Panc1 (cell line): ENCODE measurements at regions not wholly inside any gene's neighbourhood (a gene's known extent, or its start where the extent isn't known, plus 50 kb on each side); places are given as distances from the start of the nearest gene placed in this dataset.

Source experiments
- ATAC-seq: fragments of 200-7000 bp; cut with Tn5 transposase; 2 replicates; pipeline ENCODE4 v1.9.1; 2020; ENCODE audit warnings: mild to moderate bottlenecking, moderate library complexity
- BruUV-seq: library from RNA; stranded (reverse); fragments of 400-500 nt; replicated peaks from 2 replicates; lab custom pipeline; 2021; lab: Mats Ljungman, UMichigan
- CTCF ChIA-PET: fragments of 300-600 bp; sonication (Branson Sonifier 250); formaldehyde crosslinking; loops from one replicate; lab custom pipeline; 2022; ENCODE audit warnings: antibody characterized with exemption; lab: Charles Lee
- POLR2A ChIA-PET: fragments of 300-600 bp; sonication (Branson Sonifier 250); formaldehyde crosslinking; loops from one replicate; lab custom pipeline; 2022; ENCODE audit warnings: antibody characterized with exemption; lab: Charles Lee
- DNase-seq: peaks from one replicate; pipeline ENCODE4 v3.0.0-alpha.2; 2010; ENCODE audit warnings: low read depth, low spot score
- H3K27ac ChIP-seq: 2 replicates; pipeline ENCODE4 v1.5.1; 2011; ENCODE audit warnings: mild to moderate bottlenecking, low read length, inconsistent platforms
- H3K27me3 ChIP-seq: fragments of 200-500 bp; sonication (Bioruptor generic); 2 replicates; pipeline ENCODE4 v1.6.0; 2014; ENCODE audit warnings: low read length, inconsistent platforms; ENCODE audit not compliant: control insufficient read depth, insufficient read depth
- H3K36me3 ChIP-seq: fragments of 200-500 bp; sonication (Bioruptor generic); 2 replicates; pipeline ENCODE4 v1.5.1; 2014; ENCODE audit warnings: inconsistent platforms, mild to moderate bottlenecking, low read length, moderate library complexity; ENCODE audit not compliant: control insufficient read depth, insufficient read depth
- H3K4me1 ChIP-seq: 2 replicates; pipeline ENCODE4 v1.5.1; 2011; ENCODE audit warnings: inconsistent platforms, mild to moderate bottlenecking, low read length, moderate library complexity; ENCODE audit not compliant: control insufficient read depth, insufficient read depth
- H3K4me3 ChIP-seq, 2 experiments: 2 replicates each; pipeline ENCODE4 v1.5.1; 2011 to 2012; ENCODE audit warnings: low read depth in 2 of 2, low read length in 2 of 2, mild to moderate bottlenecking in 2 of 2, inconsistent platforms in 1 of 2, moderate library complexity in 1 of 2
- H3K9me3 ChIP-seq: fragments of 200-500 bp; sonication (Bioruptor generic); 2 replicates; pipeline ENCODE4 v1.5.1; 2014; ENCODE audit warnings: low read depth, mild to moderate bottlenecking, inconsistent platforms, low read length, moderate library complexity; ENCODE audit not compliant: control insufficient read depth, insufficient read depth
- POLR2AphosphoS5 ChIP-seq: IDR thresholded peaks from 2 replicates; pipeline ENCODE4 v1.6.1; 2012; ENCODE audit warnings: mild to moderate bottlenecking, low read depth, low read length, moderate library complexity
- REST ChIP-seq, 2 experiments: IDR thresholded peaks; 2 replicates each; pipeline ENCODE4 v1.6.1; 2011 to 2012; ENCODE audit warnings: low read depth in 2 of 2, control low read depth in 1 of 2, low read length in 1 of 2, mild to moderate bottlenecking in 1 of 2, moderate library complexity in 1 of 2; ENCODE audit not compliant: insufficient read depth in 1 of 2
- SIN3A ChIP-seq: IDR thresholded peaks from 2 replicates; pipeline ENCODE4 v1.6.1; 2012; ENCODE audit warnings: low read depth, mild to moderate bottlenecking, low read length, moderate library complexity, borderline replicate concordance; ENCODE audit not compliant: insufficient read depth
- TCF7L2 ChIP-seq: IDR thresholded peaks from 2 replicates; pipeline ENCODE4 v1.6.1; 2011; ENCODE audit warnings: mild to moderate bottlenecking, low read depth, low read length, inconsistent platforms
- in situ Hi-C: cut with HindIII; loops from 2 replicates; pipeline ENCODE4 v1.10.0; 2016; ENCODE audit warnings: low sequenced_read_pairs, low pct_unique_long_range_greater_than_20kb
- intact Hi-C: fragments of 100-400 bp; cut with micrococcal nuclease; formaldehyde crosslinking; loops from one replicate; pipeline ENCODE4 v1.10.0; 2022; ENCODE audit not compliant: unreplicated experiment
- TF ChIP-seq, protein P1 (sequence below): fragments of 450-650 bp; IDR thresholded peaks from 2 replicates; pipeline ENCODE4 v1.5.1; 2017; ENCODE audit warnings: mild to moderate bottlenecking

DNA sequence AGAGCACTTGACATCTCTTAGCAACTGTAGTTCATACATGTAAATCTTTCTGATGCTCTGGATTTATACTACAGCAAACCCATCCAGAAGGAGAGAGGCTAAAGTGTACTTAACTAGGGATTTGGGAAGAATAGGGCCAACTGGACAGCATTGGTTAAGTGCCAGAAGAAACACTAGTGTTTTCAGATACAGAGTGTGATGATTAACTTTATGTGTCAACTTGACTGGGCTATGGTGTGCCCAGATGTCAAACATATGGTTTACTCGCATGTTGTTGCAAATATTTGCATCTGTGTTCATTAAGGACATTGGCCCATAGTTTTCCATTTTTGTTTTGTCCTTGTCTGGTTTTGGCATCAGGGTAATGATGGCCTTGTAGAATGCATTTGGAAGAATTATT, 384.7 kb upstream of the KCND2 start:
- intact Hi-C loops (no loop called here), in situ Hi-C loops (no loop called here)
- Histone ChIP-seq H3K4me1 (no peaks in the 10 kb centered on the region), H3K36me3 (no peaks in the 10 kb centered on the region), H3K27me3 (no peaks in the 10 kb centered on the region), H3K27ac (no peak overlapping the region), H3K9me3 (0 out of 2 replicates have a peak, but pooled peaks cover 5% of the 10 kb centered on the region), H3K4me3 (no peak overlapping the region)
- no TSS peak for BruUV-seq
- no peak for TF ChIP-seq POLR2AphosphoS5
- TF ChIP-seq, protein P1, sequence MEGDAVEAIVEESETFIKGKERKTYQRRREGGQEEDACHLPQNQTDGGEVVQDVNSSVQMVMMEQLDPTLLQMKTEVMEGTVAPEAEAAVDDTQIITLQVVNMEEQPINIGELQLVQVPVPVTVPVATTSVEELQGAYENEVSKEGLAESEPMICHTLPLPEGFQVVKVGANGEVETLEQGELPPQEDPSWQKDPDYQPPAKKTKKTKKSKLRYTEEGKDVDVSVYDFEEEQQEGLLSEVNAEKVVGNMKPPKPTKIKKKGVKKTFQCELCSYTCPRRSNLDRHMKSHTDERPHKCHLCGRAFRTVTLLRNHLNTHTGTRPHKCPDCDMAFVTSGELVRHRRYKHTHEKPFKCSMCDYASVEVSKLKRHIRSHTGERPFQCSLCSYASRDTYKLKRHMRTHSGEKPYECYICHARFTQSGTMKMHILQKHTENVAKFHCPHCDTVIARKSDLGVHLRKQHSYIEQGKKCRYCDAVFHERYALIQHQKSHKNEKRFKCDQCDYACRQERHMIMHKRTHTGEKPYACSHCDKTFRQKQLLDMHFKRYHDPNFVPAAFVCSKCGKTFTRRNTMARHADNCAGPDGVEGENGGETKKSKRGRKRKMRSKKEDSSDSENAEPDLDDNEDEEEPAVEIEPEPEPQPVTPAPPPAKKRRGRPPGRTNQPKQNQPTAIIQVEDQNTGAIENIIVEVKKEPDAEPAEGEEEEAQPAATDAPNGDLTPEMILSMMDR = no peak
- no peak for TF ChIP-seq REST (IDR thresholded peaks at IDR 0.05; ENCODE audit: insufficient read depth in 1 of 2, low read depth in 2 of 2, low read length in 1 of 2)
- no peak for TF ChIP-seq SIN3A
- ATAC-seq (no peak), DNase-seq (no peak)
- POLR2A ChIA-PET = no interaction called here
- CTCF ChIA-PET = no interaction called here

- no peak overlapping the region for H3K27ac ChIP-seq
- BruUV-seq = no TSS peak
- ChIA-PET POLR2A (no interaction called here), CTCF (no interaction called here)
- intact Hi-C loops = no loop called here
- 0 out of 2 replicates have a peak, but pooled peaks cover 5% of the 10 kb centered on the region for H3K9me3 ChIP-seq
- DNase-seq (no peak), ATAC-seq (no peak)
- TF ChIP-seq POLR2AphosphoS5 (no peak), SIN3A (no peak), REST (IDR thresholded peaks at IDR 0.05; ENCODE audit: insufficient read depth in 1 of 2, low read depth in 2 of 2, low read length in 1 of 2) (no peak), TCF7L2 (no peak)
- TF ChIP-seq, protein P1 = no peak
- no peak overlapping the region for H3K4me3 ChIP-seq
- in situ Hi-C loops = no loop called here
- no peaks in the 10 kb centered on the region for H3K36me3 ChIP-seq
- no peaks in the 10 kb centered on the region for H3K4me1 ChIP-seq
- H3K27me3 ChIP-seq = no peaks in the 10 kb centered on the region
Measured at GRCh38 chr7:119890631-119891030, 382.3 kb upstream of the KCND2 start.
